MM.1S (cell line): ENCODE measurements at regions not wholly inside any gene's neighbourhood (a gene's known extent, or its start where the extent isn't known, plus 50 kb on each side); places are given as distances from the start of the nearest gene placed in this dataset.

Source experiments
- CTCF ChIP-seq: fragments of 300-600 bp; sonication (generic); IDR thresholded peaks from 2 replicates; pipeline ENCODE4 v1.5.1; 2016; ENCODE audit warnings: antibody characterized with exemption, low read length, mixed read lengths
- EZH2 ChIP-seq: fragments of 300-600 bp; sonication (generic); optimal IDR thresholded peaks from 2 replicates; pipeline ENCODE3; 2017; ENCODE audit warnings: low read depth, mild to moderate bottlenecking, antibody characterized with exemption, low read length, mixed read lengths

- TF ChIP-seq CTCF (no peak), EZH2 (no peak)
Observed at GRCh38 chr13:82501834-82502233, 1380.4 kb downstream of the SLITRK1 start.
